HepG2 (cell line): ENCODE measurements at regions not wholly inside any gene's neighbourhood (a gene's known extent, or its start where the extent isn't known, plus 50 kb on each side); places are given as distances from the start of the nearest gene placed in this dataset.

Source experiments
- FOXA3 ChIP-seq: IDR thresholded peaks from 2 replicates; pipeline ENCODE4 v1.6.1; 2016; ENCODE audit warnings: missing genetic modification reagents, missing compliant biosample characterization
- FOXK1 ChIP-seq: sonication (generic); formaldehyde crosslinking; IDR thresholded peaks from 2 replicates; pipeline ENCODE4 v1.4.0; 2020; ENCODE audit warnings: low read depth, missing genetic modification reagents, borderline replicate concordance
- GABPB1 ChIP-seq: IDR thresholded peaks from 2 replicates; pipeline ENCODE4 v1.6.1; 2016; ENCODE audit warnings: mild to moderate bottlenecking, missing genetic modification reagents, moderate library complexity, missing compliant biosample characterization
- GATAD1 ChIP-seq: IDR thresholded peaks from 2 replicates; pipeline ENCODE4 v1.6.1; 2016; ENCODE audit warnings: missing genetic modification reagents, missing compliant biosample characterization
- KDM1A ChIP-seq: IDR thresholded peaks from 2 replicates; pipeline ENCODE4 v1.6.1; 2016; ENCODE audit warnings: missing compliant biosample characterization
- LCORL ChIP-seq, 2 experiments: fragments of 450-650 bp in 1 of 2; sonication (generic) in 1 of 2; formaldehyde crosslinking in 1 of 2; IDR thresholded peaks; 2 replicates each; pipeline versions ENCODE4 v1.5.0 to v1.6.1; 2017 to 2020; ENCODE audit warnings: antibody characterized with exemption in 1 of 2, missing genetic modification reagents in 1 of 2
- NFKBIZ ChIP-seq: IDR thresholded peaks from 2 replicates; pipeline ENCODE4 v1.6.1; 2018; ENCODE audit warnings: missing genetic modification reagents, missing compliant biosample characterization
- PITX1 ChIP-seq: sonication (generic); formaldehyde crosslinking; IDR thresholded peaks from 2 replicates; pipeline ENCODE4 v1.5.1; 2020; ENCODE audit warnings: mild to moderate bottlenecking, missing genetic modification reagents
- RFX3 ChIP-seq: IDR thresholded peaks from 2 replicates; pipeline ENCODE4 v1.6.1; 2016; ENCODE audit warnings: missing biosample characterization, missing genetic modification reagents
- ZNF281 ChIP-seq: sonication (generic); formaldehyde crosslinking; IDR thresholded peaks from 2 replicates; pipeline ENCODE4 v1.4.0; 2020; ENCODE audit warnings: missing genetic modification reagents, borderline replicate concordance
- TF ChIP-seq, protein P1 (sequence below): sonication (generic); formaldehyde crosslinking; IDR thresholded peaks from 2 replicates; pipeline ENCODE4 v1.5.0; 2020; ENCODE audit warnings: mild to moderate bottlenecking, missing genetic modification reagents, borderline replicate concordance
- TF ChIP-seq, protein P2 (sequence below): sonication (generic); formaldehyde crosslinking; IDR thresholded peaks from 2 replicates; pipeline ENCODE4 v1.4.0; 2020; ENCODE audit warnings: missing genetic modification reagents
- TF ChIP-seq, protein P3 (sequence below): IDR thresholded peaks from 2 replicates; pipeline ENCODE4 v1.6.1; 2016; ENCODE audit warnings: missing compliant biosample characterization, missing genetic modification reagents, borderline replicate concordance

DNA sequence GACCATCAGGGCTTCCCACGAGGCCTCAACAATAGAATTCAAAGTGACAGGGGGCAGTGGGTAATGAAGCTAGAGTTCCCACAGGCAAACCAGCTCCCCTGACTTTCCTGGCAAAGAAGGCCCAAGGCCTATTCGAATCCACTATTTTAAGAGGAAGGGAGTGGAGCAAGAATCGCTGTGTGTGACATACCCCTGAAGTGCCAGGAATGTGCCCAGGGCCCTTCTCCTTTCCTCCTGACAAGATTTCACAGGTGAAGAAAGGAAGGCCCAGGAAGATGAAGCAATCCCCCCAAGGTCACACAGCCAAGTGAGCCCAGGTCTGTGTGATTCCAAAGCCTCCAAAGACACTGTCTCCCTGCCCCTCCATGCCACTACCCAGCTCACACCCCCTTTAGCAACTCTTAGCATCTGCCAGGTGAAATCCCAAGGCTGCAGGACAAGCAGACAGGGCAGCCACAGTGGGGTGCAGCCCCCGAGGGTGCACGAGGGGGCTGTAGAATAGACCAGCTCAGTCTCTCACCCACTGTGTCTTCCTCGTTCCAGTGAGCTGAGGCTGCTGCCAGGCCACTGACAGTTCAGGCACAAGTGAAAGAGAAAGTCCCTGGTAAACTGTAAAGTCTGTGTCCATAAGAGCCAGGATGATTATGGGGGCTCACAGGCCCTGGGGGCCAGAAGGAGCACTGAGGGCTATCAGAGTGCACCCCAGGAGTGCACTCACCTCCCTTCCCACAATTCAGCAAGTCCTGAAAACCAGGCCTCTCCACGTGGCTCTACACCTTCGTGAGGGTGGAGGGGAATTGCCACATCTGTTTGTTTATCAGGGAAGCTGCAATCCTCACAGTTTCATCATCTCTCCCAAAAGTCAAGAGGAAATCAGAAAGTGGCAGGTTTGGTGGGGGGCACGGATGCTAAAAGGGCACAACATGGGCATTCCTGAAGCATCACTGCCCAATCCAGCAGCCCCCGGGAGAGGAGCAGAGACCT is 70.8 kb upstream of the ZMIZ1 start (continued):
- TF ChIP-seq GATAD1 (0 out of 2 replicates have a peak, but pooled peaks have one; percentile 24), KDM1A (CRISPR knock-in tag) (peak; percentile 48; the same call in 1 of the 2 replicates), RFX3 (CRISPR knock-in tag) (no peak), LCORL (IDR thresholded peaks at IDR 0.05) (no peak), LCORL (CRISPR knock-in tag; IDR thresholded peaks at IDR 0.05) (peak; percentile 67; the same call in 1 of the 2 replicates), FOXK1 (peak; percentile 45; the same call in 1 of the 2 replicates), NFKBIZ (0 out of 2 replicates have a peak, but pooled peaks have one; percentile 51), ZNF281 (0 out of 2 replicates have a peak, but pooled peaks have one; percentile 18), FOXA3 (CRISPR knock-in tag) (peak; percentile 83), GABPB1 (CRISPR knock-in tag) (peak; percentile 42), PITX1 (0 out of 2 replicates have a peak, but pooled peaks have one; percentile 9)
- TF ChIP-seq, protein P1, sequence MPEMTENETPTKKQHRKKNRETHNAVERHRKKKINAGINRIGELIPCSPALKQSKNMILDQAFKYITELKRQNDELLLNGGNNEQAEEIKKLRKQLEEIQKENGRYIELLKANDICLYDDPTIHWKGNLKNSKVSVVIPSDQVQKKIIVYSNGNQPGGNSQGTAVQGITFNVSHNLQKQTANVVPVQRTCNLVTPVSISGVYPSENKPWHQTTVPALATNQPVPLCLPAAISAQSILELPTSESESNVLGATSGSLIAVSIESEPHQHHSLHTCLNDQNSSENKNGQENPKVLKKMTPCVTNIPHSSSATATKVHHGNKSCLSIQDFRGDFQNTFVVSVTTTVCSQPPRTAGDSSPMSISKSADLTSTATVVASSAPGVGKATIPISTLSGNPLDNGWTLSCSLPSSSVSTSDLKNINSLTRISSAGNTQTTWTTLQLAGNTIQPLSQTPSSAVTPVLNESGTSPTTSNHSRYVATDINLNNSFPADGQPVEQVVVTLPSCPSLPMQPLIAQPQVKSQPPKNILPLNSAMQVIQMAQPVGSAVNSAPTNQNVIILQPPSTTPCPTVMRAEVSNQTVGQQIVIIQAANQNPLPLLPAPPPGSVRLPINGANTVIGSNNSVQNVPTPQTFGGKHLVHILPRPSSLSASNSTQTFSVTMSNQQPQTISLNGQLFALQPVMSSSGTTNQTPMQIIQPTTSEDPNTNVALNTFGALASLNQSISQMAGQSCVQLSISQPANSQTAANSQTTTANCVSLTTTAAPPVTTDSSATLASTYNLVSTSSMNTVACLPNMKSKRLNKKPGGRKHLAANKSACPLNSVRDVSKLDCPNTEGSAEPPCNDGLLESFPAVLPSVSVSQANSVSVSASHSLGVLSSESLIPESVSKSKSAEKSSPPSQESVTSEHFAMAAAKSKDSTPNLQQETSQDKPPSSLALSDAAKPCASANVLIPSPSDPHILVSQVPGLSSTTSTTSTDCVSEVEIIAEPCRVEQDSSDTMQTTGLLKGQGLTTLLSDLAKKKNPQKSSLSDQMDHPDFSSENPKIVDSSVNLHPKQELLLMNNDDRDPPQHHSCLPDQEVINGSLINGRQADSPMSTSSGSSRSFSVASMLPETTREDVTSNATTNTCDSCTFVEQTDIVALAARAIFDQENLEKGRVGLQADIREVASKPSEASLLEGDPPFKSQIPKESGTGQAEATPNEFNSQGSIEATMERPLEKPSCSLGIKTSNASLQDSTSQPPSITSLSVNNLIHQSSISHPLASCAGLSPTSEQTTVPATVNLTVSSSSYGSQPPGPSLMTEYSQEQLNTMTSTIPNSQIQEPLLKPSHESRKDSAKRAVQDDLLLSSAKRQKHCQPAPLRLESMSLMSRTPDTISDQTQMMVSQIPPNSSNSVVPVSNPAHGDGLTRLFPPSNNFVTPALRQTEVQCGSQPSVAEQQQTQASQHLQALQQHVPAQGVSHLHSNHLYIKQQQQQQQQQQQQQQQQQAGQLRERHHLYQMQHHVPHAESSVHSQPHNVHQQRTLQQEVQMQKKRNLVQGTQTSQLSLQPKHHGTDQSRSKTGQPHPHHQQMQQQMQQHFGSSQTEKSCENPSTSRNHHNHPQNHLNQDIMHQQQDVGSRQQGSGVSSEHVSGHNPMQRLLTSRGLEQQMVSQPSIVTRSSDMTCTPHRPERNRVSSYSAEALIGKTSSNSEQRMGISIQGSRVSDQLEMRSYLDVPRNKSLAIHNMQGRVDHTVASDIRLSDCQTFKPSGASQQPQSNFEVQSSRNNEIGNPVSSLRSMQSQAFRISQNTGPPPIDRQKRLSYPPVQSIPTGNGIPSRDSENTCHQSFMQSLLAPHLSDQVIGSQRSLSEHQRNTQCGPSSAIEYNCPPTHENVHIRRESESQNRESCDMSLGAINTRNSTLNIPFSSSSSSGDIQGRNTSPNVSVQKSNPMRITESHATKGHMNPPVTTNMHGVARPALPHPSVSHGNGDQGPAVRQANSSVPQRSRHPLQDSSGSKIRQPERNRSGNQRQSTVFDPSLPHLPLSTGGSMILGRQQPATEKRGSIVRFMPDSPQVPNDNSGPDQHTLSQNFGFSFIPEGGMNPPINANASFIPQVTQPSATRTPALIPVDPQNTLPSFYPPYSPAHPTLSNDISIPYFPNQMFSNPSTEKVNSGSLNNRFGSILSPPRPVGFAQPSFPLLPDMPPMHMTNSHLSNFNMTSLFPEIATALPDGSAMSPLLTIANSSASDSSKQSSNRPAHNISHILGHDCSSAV (CRISPR knock-in tag): no peak
- TF ChIP-seq, protein P2, sequence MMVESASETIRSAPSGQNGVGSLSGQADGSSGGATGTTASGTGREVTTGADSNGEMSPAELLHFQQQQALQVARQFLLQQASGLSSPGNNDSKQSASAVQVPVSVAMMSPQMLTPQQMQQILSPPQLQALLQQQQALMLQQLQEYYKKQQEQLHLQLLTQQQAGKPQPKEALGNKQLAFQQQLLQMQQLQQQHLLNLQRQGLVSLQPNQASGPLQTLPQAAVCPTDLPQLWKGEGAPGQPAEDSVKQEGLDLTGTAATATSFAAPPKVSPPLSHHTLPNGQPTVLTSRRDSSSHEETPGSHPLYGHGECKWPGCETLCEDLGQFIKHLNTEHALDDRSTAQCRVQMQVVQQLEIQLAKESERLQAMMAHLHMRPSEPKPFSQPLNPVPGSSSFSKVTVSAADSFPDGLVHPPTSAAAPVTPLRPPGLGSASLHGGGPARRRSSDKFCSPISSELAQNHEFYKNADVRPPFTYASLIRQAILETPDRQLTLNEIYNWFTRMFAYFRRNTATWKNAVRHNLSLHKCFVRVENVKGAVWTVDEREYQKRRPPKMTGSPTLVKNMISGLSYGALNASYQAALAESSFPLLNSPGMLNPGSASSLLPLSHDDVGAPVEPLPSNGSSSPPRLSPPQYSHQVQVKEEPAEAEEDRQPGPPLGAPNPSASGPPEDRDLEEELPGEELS (CRISPR knock-in tag): 0 out of 2 replicates have a peak, but pooled peaks have one; percentile 41
- TF ChIP-seq, protein P3, sequence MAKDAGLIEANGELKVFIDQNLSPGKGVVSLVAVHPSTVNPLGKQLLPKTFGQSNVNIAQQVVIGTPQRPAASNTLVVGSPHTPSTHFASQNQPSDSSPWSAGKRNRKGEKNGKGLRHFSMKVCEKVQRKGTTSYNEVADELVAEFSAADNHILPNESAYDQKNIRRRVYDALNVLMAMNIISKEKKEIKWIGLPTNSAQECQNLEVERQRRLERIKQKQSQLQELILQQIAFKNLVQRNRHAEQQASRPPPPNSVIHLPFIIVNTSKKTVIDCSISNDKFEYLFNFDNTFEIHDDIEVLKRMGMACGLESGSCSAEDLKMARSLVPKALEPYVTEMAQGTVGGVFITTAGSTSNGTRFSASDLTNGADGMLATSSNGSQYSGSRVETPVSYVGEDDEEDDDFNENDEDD (CRISPR knock-in tag): peak; percentile 35; the same call in 1 of the 2 replicates
